HG03066 (cell line): ENCODE measurements at regions not wholly inside any gene's neighbourhood (a gene's known extent, or its start where the extent isn't known, plus 50 kb on each side); places are given as distances from the start of the nearest gene placed in this dataset.
"Not testable (repeated sequence)": the region's sequence is repeated elsewhere in the genome, so short reads cannot be mapped to it uniquely, and the experiment has no call there.

Source experiments
- ATAC-seq: cut with Tn5 transposase; IDR thresholded peaks from one replicate; pipeline ENCODE4 v1.9.1; 2021; ENCODE audit warnings: low read depth; ENCODE audit not compliant: unreplicated experiment

DNA sequence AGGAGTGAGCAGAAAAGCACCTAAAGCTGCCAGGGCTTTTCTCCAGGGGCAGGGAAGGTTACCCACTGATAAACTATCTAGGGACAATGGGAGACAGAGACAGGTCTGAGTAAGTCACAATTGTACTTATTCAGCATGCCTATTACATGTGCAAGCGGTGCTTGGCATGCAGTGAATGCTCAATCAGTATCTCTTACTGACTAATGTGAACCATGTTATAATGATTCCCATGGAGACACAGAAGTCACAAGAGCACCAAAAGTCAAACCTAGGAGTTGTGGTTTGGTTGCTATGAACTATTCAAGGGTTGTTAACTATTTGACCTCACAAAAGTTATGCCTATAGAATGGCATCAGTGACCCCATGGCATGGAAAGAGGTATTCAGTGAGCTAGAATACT lies 50.0 kb upstream of the RASGRP1 start:
- ATAC-seq: no peak

- no peak for ATAC-seq
Measured at GRCh38 chr15:38617831-38618230, 53.2 kb upstream of the RASGRP1 start.

GRCh38 chr15:38618242-38618955 lies 53.8 kb upstream of the RASGRP1 start:
- no peak for ATAC-seq

GRCh38 chr15:38620098-38620497 lies 55.5 kb upstream of the RASGRP1 start:
- no peak for ATAC-seq

DNA sequence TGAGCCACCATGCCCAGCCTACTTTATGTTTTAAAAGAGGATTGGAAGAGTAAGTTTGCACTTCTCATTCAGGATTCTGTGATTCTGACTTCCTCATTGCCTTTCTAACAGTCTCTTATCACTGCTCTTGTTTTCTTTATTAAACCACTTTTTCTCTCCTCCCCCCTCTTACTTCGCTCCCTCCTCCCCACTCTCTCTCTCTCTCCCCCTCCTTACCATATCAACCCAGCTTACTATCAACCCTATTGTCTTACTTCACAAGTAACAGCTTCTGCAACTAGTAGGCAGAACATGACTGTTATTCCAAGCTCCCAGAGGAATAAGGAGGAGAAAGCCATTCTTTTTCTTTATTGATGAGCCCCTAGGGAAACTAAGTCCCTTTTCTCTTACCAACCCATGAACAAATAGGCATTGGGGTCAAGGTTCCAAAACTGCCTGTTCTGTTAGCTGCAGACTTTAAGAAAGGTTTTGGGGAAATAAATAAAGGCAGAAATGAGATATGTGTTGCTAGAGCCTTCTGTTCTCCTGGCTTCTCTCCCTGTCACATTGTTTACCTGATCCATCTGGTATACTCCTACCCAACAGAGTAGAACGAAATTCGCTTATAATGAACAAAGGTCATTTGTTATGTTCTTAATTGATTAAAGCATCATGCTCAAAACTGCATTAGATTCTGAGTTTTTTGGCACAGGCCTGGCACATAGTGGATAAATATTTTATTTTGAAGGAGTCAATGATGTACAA lies 56.4 kb upstream of the RASGRP1 start:
- ATAC-seq: no peak

DNA sequence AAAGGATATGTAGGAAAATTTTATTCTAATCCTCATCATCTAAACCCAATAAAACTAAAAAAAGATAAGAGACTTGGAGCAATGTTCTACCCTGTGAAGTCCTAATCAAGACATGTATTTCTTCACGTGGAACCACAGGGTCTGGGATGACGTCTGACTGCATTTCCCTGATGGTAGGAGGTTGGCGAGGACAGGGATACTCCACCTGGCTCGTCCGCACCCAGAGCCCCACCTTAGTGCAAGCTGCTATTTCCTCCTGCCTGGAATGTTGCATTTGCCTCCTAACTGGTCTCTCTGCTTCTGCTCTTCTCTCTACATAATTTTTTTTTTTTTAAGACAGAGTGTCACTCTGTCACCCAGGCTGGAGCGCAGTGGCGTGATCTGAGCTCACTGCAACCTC lies 57.7 kb upstream of the RASGRP1 start:
- no peak for ATAC-seq

GRCh38 chr15:38622908-38623307 lies 58.3 kb upstream of the RASGRP1 start:
- no peak for ATAC-seq

DNA sequence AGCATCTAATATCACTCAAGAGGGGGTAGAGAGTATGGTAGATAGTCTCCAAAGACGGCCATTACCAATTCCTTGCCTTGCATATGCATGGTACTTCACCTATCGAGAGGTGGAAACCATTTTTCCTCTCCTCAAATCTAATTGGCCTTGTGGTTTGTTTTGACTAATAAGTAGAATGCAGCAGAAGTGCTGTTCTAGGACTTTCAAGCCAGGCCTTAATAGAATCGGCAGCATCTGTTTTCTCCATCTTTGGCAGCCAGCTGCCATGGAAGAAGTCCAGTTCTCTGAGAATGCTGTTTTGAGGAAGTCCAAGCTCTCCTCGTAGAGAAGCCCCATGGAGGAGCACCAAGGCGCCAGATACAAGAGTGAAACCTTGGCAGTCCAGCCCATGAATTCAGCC lies 59.1 kb upstream of the RASGRP1 start:
- no peak for ATAC-seq

- ATAC-seq: no peak
Measured at GRCh38 chr15:38624244-38625205, 59.9 kb upstream of the RASGRP1 start.

DNA sequence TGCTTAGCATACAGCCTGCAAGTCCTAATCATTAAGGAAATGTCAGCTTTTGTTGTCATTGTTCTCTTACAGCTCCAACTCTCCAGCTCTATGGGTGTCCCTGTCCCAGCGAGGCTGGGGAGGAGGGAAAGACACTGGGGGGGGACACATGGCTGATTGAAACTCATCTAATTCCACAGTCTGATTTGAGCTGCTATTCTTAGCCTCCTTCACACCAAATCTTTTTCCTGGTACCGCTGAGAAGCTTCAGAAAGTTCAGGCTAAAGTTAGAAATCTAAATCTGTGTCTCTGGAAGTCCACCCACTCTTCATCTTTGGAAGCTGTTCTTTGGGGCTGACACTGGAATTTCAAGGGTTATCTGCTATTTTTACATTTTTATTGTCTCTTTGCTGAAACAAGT lies 61.3 kb upstream of the RASGRP1 start:
- ATAC-seq: no peak

DNA sequence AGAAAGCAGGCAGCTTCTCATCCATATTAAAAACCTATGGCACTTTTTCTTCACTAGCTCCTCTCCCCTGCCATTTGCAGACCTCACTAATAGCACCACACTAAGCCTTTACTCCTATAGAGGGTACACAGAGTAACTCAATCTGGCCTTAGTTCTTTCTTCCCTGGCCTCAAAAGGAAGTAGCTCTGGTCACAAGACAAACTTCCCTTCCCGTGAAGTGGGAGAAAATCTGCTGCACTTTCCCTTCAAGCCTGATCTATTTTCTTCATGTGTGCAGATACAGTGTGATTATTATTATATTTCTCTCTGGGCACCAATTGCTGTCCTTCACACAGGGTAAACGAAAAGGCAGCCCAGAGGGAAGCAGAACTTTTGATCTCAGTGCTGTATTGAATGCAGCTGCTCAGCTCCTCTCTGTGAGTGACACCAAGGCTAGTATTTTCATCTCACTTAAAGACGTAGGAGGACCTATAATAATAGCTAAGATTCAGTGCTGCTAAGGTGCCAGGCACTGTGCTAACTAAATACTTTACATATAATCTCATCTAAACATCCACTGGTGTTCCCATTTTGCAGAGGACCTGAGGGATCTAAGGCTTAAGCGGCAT lies 61.9 kb upstream of the RASGRP1 start:
- no peak for ATAC-seq

DNA sequence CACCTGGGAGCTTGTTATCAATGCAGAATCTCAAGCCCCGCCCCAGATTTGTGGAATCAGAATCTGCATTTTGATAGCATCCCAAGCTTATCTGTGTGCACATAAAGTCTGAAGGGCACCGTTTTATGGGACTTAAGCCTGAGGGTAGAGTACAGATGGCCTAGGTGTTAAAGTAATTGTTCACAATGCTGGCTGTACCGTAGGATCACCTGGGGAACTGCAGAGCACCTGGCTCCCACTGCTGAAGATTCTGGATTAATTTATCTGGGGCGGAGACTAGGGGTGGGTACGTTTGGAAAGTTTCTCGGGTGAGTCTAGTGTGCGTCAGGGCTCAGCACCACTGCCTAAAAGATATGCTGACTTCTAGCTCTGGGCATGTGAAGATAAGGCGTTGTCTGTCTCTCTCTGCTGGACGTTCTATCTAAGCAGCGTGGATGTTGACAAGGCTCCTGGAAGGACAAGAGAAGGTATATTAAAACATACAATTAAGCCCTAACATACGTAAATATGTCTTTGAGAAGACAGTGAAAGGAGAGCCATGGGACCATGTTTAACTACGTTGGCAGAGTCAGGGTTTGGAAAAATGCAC lies 63.2 kb upstream of the RASGRP1 start:
- ATAC-seq: no peak

DNA sequence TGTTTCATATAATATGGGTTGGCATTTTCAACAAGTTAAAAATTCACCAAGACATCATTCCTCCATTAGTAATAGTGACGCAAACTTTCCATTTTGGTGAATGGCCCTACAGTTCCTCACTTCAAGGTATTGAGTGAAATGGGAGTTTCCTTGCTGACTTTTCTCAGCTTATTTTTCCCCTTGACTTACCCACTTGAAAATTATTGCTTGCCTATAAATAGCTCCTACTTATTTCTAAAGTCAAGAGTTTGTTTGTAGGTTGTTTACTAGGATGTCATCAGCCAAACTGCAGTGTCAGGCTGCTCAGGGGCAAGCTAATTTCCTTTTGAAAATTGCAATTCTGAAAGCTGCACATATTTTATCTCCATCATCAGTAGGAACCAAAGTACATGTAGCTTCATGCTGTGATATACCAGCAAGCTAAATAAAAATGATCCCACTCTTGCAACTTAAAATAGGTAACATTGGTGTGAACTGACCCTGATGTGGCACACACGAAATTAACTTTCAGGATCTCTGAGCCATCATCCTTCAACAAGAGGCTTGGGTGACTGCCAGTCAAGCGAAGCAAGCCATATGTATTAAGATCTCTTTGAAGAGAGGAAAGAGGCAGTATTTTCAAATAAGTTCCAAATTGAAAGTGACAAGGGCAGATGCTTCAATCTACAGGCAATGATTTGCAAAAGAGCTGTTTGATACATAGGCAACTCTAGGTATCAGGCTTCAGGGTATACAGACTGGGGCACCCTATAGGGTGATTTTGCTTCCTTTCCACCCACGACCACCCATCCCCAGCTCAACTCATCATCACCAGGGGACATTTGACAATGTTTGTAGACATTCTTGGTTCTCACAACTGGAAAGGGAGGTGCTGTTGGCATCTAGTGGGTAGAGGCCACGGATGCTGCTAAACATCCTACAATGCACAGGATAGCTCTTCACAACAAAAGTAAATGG lies 66.8 kb upstream of the RASGRP1 start:
- no peak for ATAC-seq

GRCh38 chr15:38635170-38635569 lies 70.6 kb upstream of the RASGRP1 start:
- ATAC-seq: no peak

GRCh38 chr15:38636597-38636996 lies 72.0 kb upstream of the RASGRP1 start:
- no peak for ATAC-seq

GRCh38 chr15:38638126-38638525 lies 73.5 kb upstream of the RASGRP1 start:
- ATAC-seq: no peak

DNA sequence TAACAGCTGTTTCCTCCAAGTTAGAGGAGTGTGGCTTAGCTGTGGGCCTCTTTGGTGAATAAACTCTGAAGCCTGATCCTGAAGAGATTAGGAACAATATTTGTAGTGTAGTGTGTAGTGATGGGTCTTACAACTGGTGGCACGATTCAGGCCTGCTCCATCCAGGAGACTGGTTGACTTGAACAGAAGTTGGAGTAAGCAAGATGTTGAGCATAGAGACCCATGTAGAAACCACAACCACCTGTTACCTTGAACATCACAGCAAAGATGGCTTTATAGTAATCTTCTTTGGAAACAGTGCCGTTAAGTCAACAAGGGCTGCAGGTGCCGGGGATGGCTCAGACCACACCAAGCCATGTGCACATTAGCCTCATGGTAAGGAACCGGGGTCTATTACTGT lies 74.2 kb upstream of the RASGRP1 start:
- ATAC-seq: no peak

DNA sequence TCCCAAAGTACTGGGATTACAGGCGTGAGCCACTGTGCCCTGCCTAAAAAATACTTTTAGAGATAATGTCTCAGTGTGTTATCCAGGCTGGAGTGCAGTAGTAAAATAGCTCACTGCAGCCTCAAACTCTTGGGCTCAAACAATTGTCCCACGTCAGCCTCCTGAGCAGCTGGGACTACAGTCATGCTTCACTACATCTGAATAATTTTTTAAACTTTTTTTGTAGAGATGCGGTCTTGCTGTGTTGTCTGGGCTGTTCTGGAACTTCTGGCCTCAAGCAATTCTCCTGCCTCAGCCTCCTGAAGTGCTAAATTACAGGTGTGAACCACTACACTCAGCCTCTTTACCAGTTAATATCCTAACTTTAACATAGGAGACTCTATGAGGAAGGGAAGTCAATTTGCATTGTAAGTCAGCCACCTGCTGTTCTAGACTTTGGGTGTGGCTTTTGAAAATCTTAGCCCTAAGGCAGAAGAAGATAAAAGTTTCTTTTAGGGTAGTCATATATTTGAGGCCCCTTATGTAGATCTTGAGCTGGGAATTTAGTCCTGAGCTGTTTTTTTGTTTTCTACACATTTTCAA lies 78.2 kb upstream of the RASGRP1 start:
- ATAC-seq: no peak

DNA sequence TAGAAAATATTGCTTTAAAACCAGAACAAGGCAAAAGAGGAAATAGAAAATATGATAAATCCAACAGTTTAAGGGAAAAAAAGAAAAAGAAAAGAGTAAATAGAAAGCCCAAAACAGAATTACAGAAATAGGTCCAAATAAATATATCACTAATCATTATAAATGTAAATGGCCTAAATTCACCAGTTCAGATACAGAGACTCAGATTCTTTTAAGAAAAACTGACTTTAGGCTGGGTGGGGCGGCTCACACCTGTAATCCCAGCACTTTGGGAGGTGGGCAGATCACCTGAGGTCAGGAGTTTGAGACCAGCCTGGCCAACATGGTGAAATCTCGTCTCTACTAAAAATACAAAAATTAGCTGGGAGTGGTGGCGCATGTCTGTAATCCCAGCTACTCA lies 79.7 kb upstream of the RASGRP1 start:
- not testable (repeated sequence) for ATAC-seq
